ENCODE measurements at regions not wholly inside any gene's neighbourhood (a gene's known extent, or its start where the extent isn't known, plus 50 kb on each side); places are given as distances from the start of the nearest gene placed in this dataset.

DNA sequence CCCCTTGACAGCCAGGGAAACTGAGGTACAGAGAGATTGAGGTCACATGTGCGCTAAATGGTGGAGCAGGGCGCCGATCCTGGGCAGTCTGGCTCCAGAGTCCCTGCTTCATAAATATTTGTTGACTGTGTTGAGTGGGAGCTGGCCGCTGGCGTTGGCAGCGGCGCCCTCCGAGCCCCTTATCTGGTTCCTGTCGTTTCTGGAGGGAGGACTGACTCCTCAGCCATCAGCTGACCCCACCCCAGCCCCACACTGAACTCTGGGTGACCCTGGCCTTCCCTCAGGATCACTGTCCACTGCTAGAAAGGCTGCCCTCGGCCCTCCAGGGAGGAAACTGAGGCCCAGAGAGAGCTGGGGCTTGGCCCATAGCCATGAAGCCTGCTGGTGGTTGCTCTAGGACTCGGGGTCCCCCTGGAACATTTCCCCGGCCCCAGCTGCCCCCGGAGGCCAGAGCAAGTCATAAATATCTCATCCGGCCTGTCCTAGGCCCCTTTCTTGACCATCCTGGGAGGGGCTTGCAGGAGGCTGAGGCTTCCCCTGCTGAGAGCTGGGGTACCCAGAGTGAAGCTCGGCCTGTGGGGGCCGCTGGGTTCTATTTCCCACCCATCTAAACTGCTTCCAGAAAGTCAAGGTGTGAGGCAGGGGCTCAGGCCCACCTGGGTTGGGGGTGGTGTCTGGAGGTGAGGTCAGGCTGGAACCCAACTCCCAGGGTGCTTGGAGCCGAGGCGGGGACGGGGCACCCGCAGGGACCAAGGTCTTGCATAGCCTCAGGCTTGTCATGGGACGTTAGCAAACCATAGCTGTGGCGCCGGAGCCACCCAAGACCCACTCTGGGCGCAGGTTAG, 51.7 kb upstream of the GSE1 start:
- DNase-seq (ENCODE audit: insufficient read length, low spot score) (no peak), FAIRE-seq (no peak)
- TF ChIP-seq POLR2A (IDR thresholded peaks at IDR 0.05; ENCODE audit: low read depth, low read length), result no peak

DNA sequence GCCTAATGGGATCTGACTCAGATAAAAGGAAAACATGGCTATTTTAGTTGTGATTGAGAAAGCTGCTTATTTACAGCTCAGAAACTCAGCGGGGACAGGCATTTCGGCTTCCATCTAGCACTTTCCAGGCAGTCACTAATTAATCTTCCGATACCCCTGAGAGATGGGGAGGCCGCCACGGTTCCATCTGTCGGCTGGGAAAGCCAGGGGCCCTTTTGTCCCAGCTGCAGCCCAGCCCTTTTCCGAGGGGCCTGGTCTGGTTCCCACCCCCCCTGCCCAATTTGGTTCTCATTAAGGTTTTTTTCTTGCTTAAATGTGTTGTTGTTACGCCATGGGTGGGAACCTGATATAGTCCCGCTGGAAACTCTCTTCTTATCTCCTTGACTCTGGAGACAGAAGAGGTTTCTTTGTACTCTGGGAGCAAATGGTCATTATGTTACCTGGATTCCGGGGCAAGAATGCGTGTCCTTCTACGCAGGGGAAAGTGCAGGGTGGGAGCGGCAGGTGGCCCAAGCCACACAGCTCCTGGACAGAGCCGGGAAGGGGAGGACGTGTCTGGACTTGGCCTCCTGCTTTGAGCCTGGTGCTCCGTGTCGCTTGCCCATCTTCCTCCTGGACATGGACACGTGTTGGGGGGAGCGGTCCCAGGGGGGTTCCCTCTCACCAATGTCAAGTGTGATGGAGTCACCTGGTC, 50.9 kb upstream of the GSE1 start:
- DNase-seq (ENCODE audit: insufficient read length, low spot score), result no peak
- no peak for FAIRE-seq
- TF ChIP-seq POLR2A (IDR thresholded peaks at IDR 0.05; ENCODE audit: low read depth, low read length), result no peak

DNA sequence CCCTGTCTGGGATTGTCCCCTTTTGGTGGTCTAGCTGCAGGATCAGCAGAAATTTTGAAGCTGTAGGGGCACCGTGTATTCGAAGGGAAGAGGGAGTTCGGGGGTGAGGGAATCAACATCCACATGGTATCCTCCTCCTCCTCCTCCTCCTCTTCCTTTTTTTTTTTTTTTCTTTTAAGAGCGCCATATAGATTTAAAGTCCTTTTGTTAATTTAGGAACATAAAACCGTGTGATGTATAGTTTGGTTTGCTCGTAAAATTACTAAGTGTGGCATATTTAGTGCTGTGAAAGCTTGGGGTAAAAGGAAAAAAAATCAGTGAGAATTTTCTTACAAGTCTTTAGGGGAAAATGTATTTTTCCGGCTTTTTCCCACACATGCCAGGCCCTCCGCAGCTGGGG, 50.1 kb upstream of the GSE1 start:
- DNase-seq (ENCODE audit: insufficient read length, low spot score) (no peak), FAIRE-seq (no peak)
- TF ChIP-seq POLR2A (IDR thresholded peaks at IDR 0.05; ENCODE audit: low read depth, low read length), result no peak
